ENCODE measurements at regions not wholly inside any gene's neighbourhood (a gene's known extent, or its start where the extent isn't known, plus 50 kb on each side); places are given as distances from the start of the nearest gene placed in this dataset.
"Not testable (repeated sequence)": the region's sequence is repeated elsewhere in the genome, so short reads cannot be mapped to it uniquely, and the experiment has no call there.

GRCh38 chr6:85356743-85357142 is 93.1 kb upstream of the NT5E start:
- not testable (repeated sequence) for DNase-seq

GRCh38 chr6:85355816-85356215 is 94.1 kb upstream of the NT5E start:
- DNase-seq = no peak

GRCh38 chr6:85354761-85355618 is 94.9 kb upstream of the NT5E start:
- peak; percentile 69 to 82 (median 76) for DNase-seq

GRCh38 chr6:85353012-85353411 is 96.9 kb upstream of the NT5E start:
- DNase-seq = no peak

GRCh38 chr6:85348643-85349042 is 101.2 kb upstream of the NT5E start:
- no peak for DNase-seq

- DNase-seq = no peak
Observed at GRCh38 chr6:85347812-85348211, 102.1 kb upstream of the NT5E start.

GRCh38 chr6:85346196-85346595 is 103.7 kb upstream of the NT5E start:
- no peak for DNase-seq

- no peak for DNase-seq
Observed at GRCh38 chr6:85344996-85345395, 104.9 kb upstream of the NT5E start.

GRCh38 chr6:85343428-85343827 is 106.5 kb upstream of the NT5E start:
- no peak for DNase-seq

- DNase-seq = no peak
Observed at GRCh38 chr6:85329196-85329595, 120.7 kb upstream of the NT5E start.

GRCh38 chr6:85325811-85326210 is 124.1 kb upstream of the NT5E start:
- not testable (repeated sequence) for DNase-seq

GRCh38 chr6:85323435-85324040 is 126.3 kb upstream of the NT5E start:
- peak; percentile 68 to 80 (median 74) for DNase-seq

- DNase-seq = no peak
Observed at GRCh38 chr6:85322446-85323105, 127.3 kb upstream of the NT5E start.

GRCh38 chr6:85321906-85322305 is 128.0 kb upstream of the NT5E start:
- DNase-seq = no peak

- DNase-seq = no peak
Observed at GRCh38 chr6:85314586-85314985, 135.3 kb upstream of the NT5E start.

GRCh38 chr6:85300581-85300980 is 149.3 kb upstream of the NT5E start:
- no peak for DNase-seq

- no peak for DNase-seq
Observed at GRCh38 chr6:85298553-85298952, 151.3 kb upstream of the NT5E start.

GRCh38 chr6:85291326-85291725 is 158.6 kb upstream of the NT5E start:
- DNase-seq = no peak

GRCh38 chr6:85287654-85288053 is 162.2 kb upstream of the NT5E start:
- no peak for DNase-seq

GRCh38 chr6:85287158-85287557 is 162.7 kb upstream of the NT5E start:
- DNase-seq = no peak

GRCh38 chr6:85286507-85286906 is 163.4 kb upstream of the NT5E start:
- DNase-seq = not testable (repeated sequence)

- DNase-seq = no peak
Observed at GRCh38 chr6:85285934-85286333, 163.9 kb upstream of the NT5E start.

GRCh38 chr6:85285114-85285513 is 164.8 kb upstream of the NT5E start:
- no peak for DNase-seq

- no peak for DNase-seq
Observed at GRCh38 chr6:85283436-85283835, 166.4 kb upstream of the NT5E start.
